Activated CD8-positive, alpha-beta memory T cell treated with anti-CD3 and anti-CD28 coated beads for 1 hour (primary cell): ENCODE measurements at regions not wholly inside any gene's neighbourhood (a gene's known extent, or its start where the extent isn't known, plus 50 kb on each side); places are given as distances from the start of the nearest gene placed in this dataset.

Source experiments
- DNase-seq, 2 donors: peaks; one replicate each; pipeline ENCODE4 v3.0.0-alpha.2; 2020; ENCODE audit warnings: low read depth in 1 of 2; ENCODE audit errors: extremely low read depth in 1 of 2

DNA sequence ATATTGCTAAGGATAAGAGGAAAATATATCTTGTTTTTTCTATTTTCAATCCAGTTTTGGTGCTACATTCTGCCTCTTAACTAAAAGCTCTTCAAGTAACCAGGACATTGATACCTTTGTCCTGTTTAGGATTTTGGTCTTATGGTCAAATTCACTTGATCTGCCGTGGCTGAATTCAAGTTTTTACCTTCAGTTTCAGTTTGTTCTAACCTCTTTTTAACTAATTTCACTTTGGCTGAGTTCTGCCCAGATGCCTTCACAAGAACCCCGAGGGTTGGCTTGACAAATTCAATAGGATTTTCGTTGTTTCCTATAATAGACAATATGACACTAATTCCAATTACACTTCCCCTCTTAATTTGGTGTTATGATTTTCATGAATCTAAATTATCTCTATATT is 84.5 kb upstream of the C1orf21 start:
- no peak for DNase-seq

DNA sequence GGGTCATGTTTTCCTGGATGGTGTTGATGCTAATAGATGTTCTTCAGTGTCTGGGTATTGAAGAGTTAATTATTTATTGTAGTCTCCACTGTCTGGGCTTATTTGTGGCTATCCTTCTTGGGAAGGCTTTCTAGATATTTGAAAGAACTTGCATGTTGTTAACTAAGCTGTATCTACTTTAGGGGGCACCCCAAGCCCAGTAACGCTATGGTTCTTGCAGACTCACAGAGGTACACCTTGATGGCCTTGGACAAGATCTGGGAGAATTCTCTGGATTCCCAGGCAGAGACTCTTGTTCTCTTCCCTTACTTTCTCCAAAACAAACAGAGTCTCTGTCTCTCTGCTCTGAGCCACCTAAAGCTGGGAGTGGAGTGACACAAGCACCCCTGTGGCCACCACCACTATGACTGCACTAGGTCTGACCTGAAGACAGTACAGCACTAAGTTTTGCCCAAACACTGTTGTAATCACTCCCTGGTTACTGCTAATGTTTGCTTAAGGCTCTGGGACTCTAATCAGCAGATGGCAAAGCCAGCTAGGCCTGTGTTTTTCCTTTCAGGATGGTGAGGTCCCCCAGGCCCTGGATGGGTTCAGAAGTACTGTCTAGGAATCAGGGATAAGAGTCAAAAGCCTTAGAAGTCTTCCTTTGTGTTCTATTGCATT is 76.5 kb upstream of the C1orf21 start:
- no peak for DNase-seq

GRCh38 chr1:184311580-184311979 is 75.2 kb upstream of the C1orf21 start:
- DNase-seq = no peak

DNA sequence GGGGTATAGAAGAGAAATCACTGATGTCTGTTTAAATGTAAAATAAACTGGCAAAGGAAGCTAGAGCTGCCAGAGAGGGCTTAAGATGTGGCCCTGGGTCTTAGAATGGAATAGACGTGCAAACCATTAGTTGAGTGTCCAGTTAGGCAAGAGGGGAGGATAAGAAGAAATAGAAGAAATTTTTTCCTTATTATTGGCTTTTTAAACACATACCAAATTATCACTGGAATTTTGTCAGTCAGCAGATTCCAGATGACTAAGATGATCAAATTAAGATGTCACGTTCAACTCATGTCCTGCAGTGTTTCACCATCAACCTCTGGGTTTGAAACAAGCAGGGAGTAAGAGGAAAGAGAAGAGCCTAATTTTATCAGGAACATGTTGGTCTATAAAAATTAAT is 71.6 kb upstream of the C1orf21 start:
- DNase-seq = no peak

DNA sequence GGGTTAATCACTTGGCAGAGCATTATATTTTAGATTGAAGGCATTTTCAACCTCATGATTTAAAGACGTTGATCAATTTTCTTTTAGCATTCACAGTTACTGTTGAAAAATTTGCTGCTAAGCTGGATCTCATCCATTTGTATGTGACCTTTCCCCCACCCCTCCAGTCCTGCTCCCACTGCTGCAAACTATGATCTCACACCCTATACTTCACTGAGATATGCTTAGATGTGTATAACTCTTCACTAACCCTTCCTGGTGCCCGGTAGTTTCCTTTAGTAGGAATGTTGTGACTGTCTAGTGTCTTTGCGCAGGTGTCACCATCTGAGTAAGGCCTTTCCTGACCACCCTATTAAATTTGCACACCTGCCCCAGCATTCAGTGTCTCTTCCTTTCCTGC is 67.0 kb upstream of the C1orf21 start:
- no peak for DNase-seq

- no peak for DNase-seq
These were observed 64.6 kb upstream of the C1orf21 start for GRCh38 chr1:184322253-184322652.

GRCh38 chr1:184324972-184325371 is 61.9 kb upstream of the C1orf21 start:
- DNase-seq = no peak

DNA sequence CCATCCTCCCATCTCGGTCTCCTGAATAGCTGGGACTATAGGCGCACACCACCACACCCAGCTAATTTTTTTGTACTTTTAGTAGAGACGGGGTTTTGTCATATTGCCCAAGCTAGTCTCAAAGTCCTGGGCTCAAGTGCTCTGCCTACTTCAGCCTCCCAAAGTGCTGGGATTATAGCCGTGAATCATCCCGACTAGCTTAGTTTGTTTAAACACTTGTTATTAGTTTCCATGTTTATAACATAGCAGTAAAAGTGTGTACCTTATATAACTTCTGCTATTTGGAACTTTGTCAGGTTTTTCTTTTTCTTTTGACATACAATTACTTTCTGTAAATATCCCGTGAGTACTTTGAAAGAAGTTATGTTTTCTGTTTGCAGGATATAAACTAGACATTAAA is 60.6 kb upstream of the C1orf21 start:
- no peak for DNase-seq

- DNase-seq = no peak
These were observed 57.4 kb upstream of the C1orf21 start for GRCh38 chr1:184329245-184329953.

GRCh38 chr1:184329962-184330868 is 56.6 kb upstream of the C1orf21 start:
- DNase-seq = no peak

DNA sequence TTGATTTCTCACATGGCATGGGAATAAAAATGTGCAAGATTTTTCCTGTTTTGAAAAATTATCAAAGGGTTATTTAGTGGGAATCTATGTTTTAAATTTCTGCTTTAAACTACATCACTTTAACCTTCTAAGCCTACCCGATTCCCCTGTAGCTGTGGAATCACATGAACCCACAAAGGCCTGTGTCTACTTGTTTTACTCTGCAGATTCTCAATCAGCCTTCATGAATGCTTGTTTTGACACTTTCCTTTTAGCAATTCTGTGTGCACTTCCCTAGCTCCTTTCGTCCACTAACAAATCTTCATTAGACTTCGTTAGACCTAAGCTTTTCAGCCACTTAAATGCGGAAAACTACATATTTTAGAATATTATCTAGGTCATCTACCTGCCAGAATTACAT is 56.0 kb upstream of the C1orf21 start:
- DNase-seq = no peak
